ENCODE measurements at regions not wholly inside any gene's neighbourhood (a gene's known extent, or its start where the extent isn't known, plus 50 kb on each side); places are given as distances from the start of the nearest gene placed in this dataset.

DNA sequence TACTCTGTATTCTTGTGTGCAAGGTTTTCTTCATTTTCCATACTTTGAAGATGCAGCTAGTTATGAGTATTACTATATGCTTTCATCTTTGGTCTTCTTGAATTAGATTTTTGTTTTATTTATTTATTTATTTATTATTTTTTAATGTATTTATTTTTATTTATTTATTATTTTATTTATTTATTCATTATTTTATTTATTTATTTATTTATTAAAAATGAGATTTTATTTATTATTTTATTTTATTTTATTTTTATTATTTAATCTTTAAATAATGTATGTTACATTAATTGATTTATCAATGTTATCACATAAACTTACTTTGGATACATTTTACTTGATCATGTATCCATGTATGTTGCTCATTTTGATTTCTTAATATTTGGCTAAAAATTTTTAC, 132.3 kb upstream of the GALNT13 start:
- H3K27me3 ChIP-seq (ENCODE audit: insufficient read depth, low read depth) = no peaks in the 10 kb centered on the region
- no peak overlapping the region for H2AFZ ChIP-seq (ENCODE audit: low read depth)
- no peak overlapping the region for H3K9ac ChIP-seq
- no peaks in the 10 kb centered on the region for H4K20me1 ChIP-seq (ENCODE audit: insufficient read depth)
- H3K79me2 ChIP-seq (ENCODE audit: insufficient read depth, low read depth) = no peaks in the 10 kb centered on the region
- H3K4me3 ChIP-seq (IDR thresholded peaks at IDR 0.05; ENCODE audit: insufficient read depth, low read depth, low read length) = no peak overlapping the region
- TF ChIP-seq, protein P1, sequence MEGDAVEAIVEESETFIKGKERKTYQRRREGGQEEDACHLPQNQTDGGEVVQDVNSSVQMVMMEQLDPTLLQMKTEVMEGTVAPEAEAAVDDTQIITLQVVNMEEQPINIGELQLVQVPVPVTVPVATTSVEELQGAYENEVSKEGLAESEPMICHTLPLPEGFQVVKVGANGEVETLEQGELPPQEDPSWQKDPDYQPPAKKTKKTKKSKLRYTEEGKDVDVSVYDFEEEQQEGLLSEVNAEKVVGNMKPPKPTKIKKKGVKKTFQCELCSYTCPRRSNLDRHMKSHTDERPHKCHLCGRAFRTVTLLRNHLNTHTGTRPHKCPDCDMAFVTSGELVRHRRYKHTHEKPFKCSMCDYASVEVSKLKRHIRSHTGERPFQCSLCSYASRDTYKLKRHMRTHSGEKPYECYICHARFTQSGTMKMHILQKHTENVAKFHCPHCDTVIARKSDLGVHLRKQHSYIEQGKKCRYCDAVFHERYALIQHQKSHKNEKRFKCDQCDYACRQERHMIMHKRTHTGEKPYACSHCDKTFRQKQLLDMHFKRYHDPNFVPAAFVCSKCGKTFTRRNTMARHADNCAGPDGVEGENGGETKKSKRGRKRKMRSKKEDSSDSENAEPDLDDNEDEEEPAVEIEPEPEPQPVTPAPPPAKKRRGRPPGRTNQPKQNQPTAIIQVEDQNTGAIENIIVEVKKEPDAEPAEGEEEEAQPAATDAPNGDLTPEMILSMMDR (conservative IDR thresholded peaks at IDR 0.05; ENCODE audit: low read depth, low read length) = no peak
- H3K4me1 ChIP-seq (ENCODE audit: low read depth, poor library complexity, severe bottlenecking) = no peaks in the 10 kb centered on the region
- H3K4me2 ChIP-seq = no peak overlapping the region
- no peaks in the 10 kb centered on the region for H3K36me3 ChIP-seq (ENCODE audit: insufficient read depth)
- no peak overlapping the region for H3K27ac ChIP-seq

DNA sequence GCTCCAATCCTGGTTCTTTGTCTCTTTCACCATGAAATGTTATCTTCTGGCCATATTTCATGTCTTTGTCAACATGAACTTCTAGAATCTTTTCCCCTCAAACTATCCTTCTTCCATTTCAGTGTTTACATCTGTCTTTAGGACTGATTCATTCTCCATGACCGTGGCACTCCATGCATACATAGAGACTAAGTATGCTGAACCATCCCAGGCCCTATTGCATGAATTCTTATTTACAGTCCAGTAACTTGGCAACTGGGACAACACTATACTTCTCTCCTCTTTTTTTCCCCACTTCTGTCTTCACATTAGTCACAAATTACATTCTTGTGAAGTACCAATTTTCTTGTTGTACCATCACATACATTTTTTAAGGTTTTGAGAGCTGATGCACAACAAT, 109.8 kb upstream of the GALNT13 start:
- Histone ChIP-seq H3K36me3 (ENCODE audit: insufficient read depth) (no peaks in the 10 kb centered on the region; the same call in 1 of the 2 replicates), H2AFZ (ENCODE audit: low read depth) (no peak overlapping the region), H4K20me1 (ENCODE audit: insufficient read depth) (no peaks in the 10 kb centered on the region), H3K4me2 (no peak overlapping the region), H3K4me1 (ENCODE audit: low read depth, poor library complexity, severe bottlenecking) (no peaks in the 10 kb centered on the region), H3K4me3 (IDR thresholded peaks at IDR 0.05; ENCODE audit: insufficient read depth, low read depth, low read length) (no peak overlapping the region), H3K79me2 (ENCODE audit: insufficient read depth, low read depth) (no peaks in the 10 kb centered on the region), H3K27ac (no peak overlapping the region), H3K9ac (no peak overlapping the region), H3K27me3 (ENCODE audit: insufficient read depth, low read depth) (no peaks in the 10 kb centered on the region)
- TF ChIP-seq, protein P1 (conservative IDR thresholded peaks at IDR 0.05; ENCODE audit: low read depth, low read length) = no peak

DNA sequence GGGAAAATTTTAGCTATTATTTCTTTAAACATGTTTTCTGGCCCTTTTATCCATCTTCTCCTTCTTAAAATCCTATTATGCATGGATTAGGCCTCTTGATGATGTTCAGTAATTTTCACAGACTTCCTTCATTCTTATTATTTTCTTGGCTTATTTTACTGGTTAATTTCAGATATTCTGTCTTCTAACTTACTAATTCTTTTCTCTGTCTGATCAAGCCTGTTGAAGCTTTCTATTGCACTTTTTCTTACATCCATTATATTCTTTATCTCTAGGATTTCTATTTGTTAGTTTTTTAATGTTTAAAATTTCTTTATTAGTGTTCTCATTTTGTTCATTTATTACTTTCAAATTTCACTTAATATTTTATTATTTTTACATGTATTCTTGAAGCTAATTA, 105.3 kb upstream of the GALNT13 start:
- TF ChIP-seq, protein P1 (conservative IDR thresholded peaks at IDR 0.05; ENCODE audit: low read depth, low read length) = no peak
- Histone ChIP-seq H3K4me2 (no peak overlapping the region), H3K79me2 (ENCODE audit: insufficient read depth, low read depth) (no peaks in the 10 kb centered on the region), H3K27me3 (ENCODE audit: insufficient read depth, low read depth) (no peaks in the 10 kb centered on the region), H3K4me3 (IDR thresholded peaks at IDR 0.05; ENCODE audit: insufficient read depth, low read depth, low read length) (no peak overlapping the region), H3K9ac (no peak overlapping the region), H3K27ac (no peak overlapping the region), H4K20me1 (ENCODE audit: insufficient read depth) (no peaks in the 10 kb centered on the region), H2AFZ (ENCODE audit: low read depth) (no peak overlapping the region), H3K4me1 (ENCODE audit: low read depth, poor library complexity, severe bottlenecking) (no peaks in the 10 kb centered on the region), H3K36me3 (ENCODE audit: insufficient read depth) (no peaks in the 10 kb centered on the region; the same call in 1 of the 2 replicates)

DNA sequence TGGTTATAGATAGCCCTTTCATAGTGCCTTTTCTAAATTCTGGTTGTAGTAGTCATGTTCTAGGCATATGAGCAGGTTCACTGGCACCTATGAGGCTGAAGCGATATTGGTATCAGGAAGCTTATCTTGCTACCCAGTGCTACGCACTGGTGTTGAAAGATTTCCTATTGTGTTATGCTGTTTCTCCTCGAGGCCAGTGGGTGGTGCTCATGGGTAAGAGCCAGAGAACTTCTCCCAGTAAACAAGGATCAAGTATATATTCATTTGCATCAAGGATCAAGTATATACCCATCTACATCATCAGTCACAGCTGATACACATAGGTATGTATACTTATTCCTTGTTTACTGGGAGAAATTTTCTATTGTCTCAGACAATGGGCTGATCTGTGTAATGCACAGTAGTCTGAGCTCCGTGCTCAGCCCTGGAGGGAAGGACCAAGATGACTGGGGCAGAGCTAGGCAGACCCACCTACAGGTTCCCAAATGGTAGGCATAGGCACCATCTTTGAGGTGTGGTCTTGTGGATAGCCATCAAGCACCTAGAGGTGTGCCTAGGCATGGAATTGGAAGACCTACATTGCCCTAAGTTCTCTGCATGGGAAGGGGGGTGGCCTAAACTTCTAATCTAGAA, 101.2 kb upstream of the GALNT13 start:
- no peaks in the 10 kb centered on the region for H3K4me1 ChIP-seq (ENCODE audit: low read depth, poor library complexity, severe bottlenecking)
- TF ChIP-seq, protein P1 (conservative IDR thresholded peaks at IDR 0.05; ENCODE audit: low read depth, low read length) = no peak

More for the DNA sequence above, 101.2 kb upstream of the GALNT13 start:
- Histone ChIP-seq H3K79me2 (ENCODE audit: insufficient read depth, low read depth) (no peaks in the 10 kb centered on the region), H2AFZ (ENCODE audit: low read depth) (no peak overlapping the region), H3K36me3 (ENCODE audit: insufficient read depth) (no peaks in the 10 kb centered on the region; the same call in 1 of the 2 replicates), H4K20me1 (ENCODE audit: insufficient read depth) (no peaks in the 10 kb centered on the region), H3K9ac (no peak overlapping the region), H3K27me3 (ENCODE audit: insufficient read depth, low read depth) (no peaks in the 10 kb centered on the region), H3K4me2 (no peak overlapping the region), H3K27ac (no peak overlapping the region), H3K4me3 (IDR thresholded peaks at IDR 0.05; ENCODE audit: insufficient read depth, low read depth, low read length) (no peak overlapping the region)

Data from KMS-11 (cell line).